ENCODE measurements at regions not wholly inside any gene's neighbourhood (a gene's known extent, or its start where the extent isn't known, plus 50 kb on each side); places are given as distances from the start of the nearest gene placed in this dataset.

GRCh38 chr12:118706437-118706836 is 274.9 kb upstream of the SRRM4 start:
- no peak for DNase-seq

- DNase-seq = no peak
These were observed 271.4 kb upstream of the SRRM4 start for GRCh38 chr12:118709946-118710345.

- no peak for DNase-seq
These were observed 270.2 kb upstream of the SRRM4 start for GRCh38 chr12:118711185-118711584.

GRCh38 chr12:118714051-118714460 is 267.3 kb upstream of the SRRM4 start:
- peak; percentile 82 for DNase-seq

- no peak for DNase-seq
These were observed 266.8 kb upstream of the SRRM4 start for GRCh38 chr12:118714500-118714899.

- no peak for DNase-seq
These were observed 265.7 kb upstream of the SRRM4 start for GRCh38 chr12:118715647-118716046.

- no peak for DNase-seq
These were observed 254.0 kb upstream of the SRRM4 start for GRCh38 chr12:118727196-118727978.

- no peak for DNase-seq
These were observed 253.4 kb upstream of the SRRM4 start for GRCh38 chr12:118727979-118728366.

- no peak for DNase-seq
These were observed 247.1 kb upstream of the SRRM4 start for GRCh38 chr12:118734266-118734665.

- DNase-seq = peak; percentile 62
These were observed 243.3 kb upstream of the SRRM4 start for GRCh38 chr12:118737985-118738540.

GRCh38 chr12:118741194-118741593 is 240.1 kb upstream of the SRRM4 start:
- DNase-seq = no peak

GRCh38 chr12:118742431-118742830 is 238.9 kb upstream of the SRRM4 start:
- DNase-seq = no peak

- peak; percentile 59 for DNase-seq
These were observed 237.2 kb upstream of the SRRM4 start for GRCh38 chr12:118743896-118744700.

GRCh38 chr12:118746176-118746575 is 235.2 kb upstream of the SRRM4 start:
- no peak for DNase-seq

- no peak for DNase-seq
These were observed 234.4 kb upstream of the SRRM4 start for GRCh38 chr12:118746960-118747359.

- no peak for DNase-seq
These were observed 233.6 kb upstream of the SRRM4 start for GRCh38 chr12:118747771-118748170.

GRCh38 chr12:118748478-118749380 is 232.6 kb upstream of the SRRM4 start:
- no peak for DNase-seq

GRCh38 chr12:118749646-118750045 is 231.7 kb upstream of the SRRM4 start:
- DNase-seq = no peak

GRCh38 chr12:118750666-118751065 is 230.7 kb upstream of the SRRM4 start:
- DNase-seq = peak; percentile 53

GRCh38 chr12:118751355-118751754 is 230.0 kb upstream of the SRRM4 start:
- DNase-seq = no peak

- DNase-seq = no peak
These were observed 220.7 kb upstream of the SRRM4 start for GRCh38 chr12:118760623-118761022.

- no peak for DNase-seq
These were observed 218.1 kb upstream of the SRRM4 start for GRCh38 chr12:118763234-118763633.
